ENCODE measurements at regions not wholly inside any gene's neighbourhood (a gene's known extent, or its start where the extent isn't known, plus 50 kb on each side); places are given as distances from the start of the nearest gene placed in this dataset.

- Histone ChIP-seq H3K36me3 (ENCODE audit: control insufficient read depth in 1 of 2, insufficient read depth in 2 of 2, low read length in 2 of 2) (no peaks in the 10 kb centered on the region), H3K9ac (ENCODE audit: low read depth in 1 of 2, low read length in 2 of 2) (no peak overlapping the region), H3K4me3 (ENCODE audit: low read depth in 1 of 2, low read length in 2 of 2) (no peak overlapping the region), H3K27ac (ENCODE audit: low read depth, low read length) (no peak overlapping the region), H3K9me3 (ENCODE audit: control insufficient read depth in 1 of 2, low read length in 2 of 2) (no peaks in the 10 kb centered on the region), H3K27me3 (ENCODE audit: control insufficient read depth in 1 of 2, insufficient read depth in 2 of 2, low read length in 2 of 2) (no peaks in the 10 kb centered on the region), H3K4me1 (ENCODE audit: control insufficient read depth in 1 of 2, insufficient read depth in 2 of 2, low read length in 2 of 2) (peaks cover 4 to 22% of the 10 kb centered on the region in 2 donors)
Measured at GRCh38 chr16:85396879-85397871, 215.9 kb upstream of the GSE1 start.

DNA sequence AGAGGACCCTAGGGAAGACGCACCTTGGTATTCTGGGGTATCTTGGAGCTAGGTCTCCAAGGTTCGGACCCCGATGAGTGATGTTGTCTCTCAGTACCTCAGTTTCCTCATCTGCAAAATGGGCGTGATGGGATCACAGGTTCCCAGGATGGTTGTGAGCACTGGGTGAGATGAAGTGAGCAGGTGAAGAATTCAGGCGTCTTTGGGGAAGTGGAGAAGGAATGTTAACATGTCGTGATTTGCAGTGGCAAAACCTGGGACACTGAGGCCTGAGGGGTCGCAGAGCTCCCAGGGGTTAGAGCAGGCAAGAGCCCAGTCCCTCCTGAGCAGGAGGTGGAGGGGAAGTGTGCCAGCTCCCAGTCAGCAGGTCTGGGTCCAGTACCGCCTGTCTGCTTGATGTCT lies 215.1 kb upstream of the GSE1 start:
- Histone ChIP-seq H3K9ac (ENCODE audit: low read depth in 1 of 2, low read length in 2 of 2) (no peak overlapping the region), H3K27ac (ENCODE audit: low read depth, low read length) (no peak overlapping the region), H3K4me1 (ENCODE audit: control insufficient read depth in 1 of 2, insufficient read depth in 2 of 2, low read length in 2 of 2) (peaks cover 4 to 14% of the 10 kb centered on the region in 2 donors), H3K4me3 (ENCODE audit: low read depth in 1 of 2, low read length in 2 of 2) (no peak overlapping the region), H3K9me3 (ENCODE audit: control insufficient read depth in 1 of 2, low read length in 2 of 2) (no peaks in the 10 kb centered on the region), H3K27me3 (ENCODE audit: control insufficient read depth in 1 of 2, insufficient read depth in 2 of 2, low read length in 2 of 2) (no peaks in the 10 kb centered on the region), H3K36me3 (ENCODE audit: control insufficient read depth in 1 of 2, insufficient read depth in 2 of 2, low read length in 2 of 2) (no peaks in the 10 kb centered on the region)

- no peak overlapping the region for H3K27ac ChIP-seq (ENCODE audit: low read depth, low read length)
- H3K27me3 ChIP-seq (ENCODE audit: control insufficient read depth in 1 of 2, insufficient read depth in 2 of 2, low read length in 2 of 2) = no peaks in the 10 kb centered on the region
- H3K9me3 ChIP-seq (ENCODE audit: control insufficient read depth in 1 of 2, low read length in 2 of 2) = no peaks in the 10 kb centered on the region
- H3K9ac ChIP-seq (ENCODE audit: low read depth in 1 of 2, low read length in 2 of 2) = no peak overlapping the region
- H3K4me1 ChIP-seq (ENCODE audit: control insufficient read depth in 1 of 2, insufficient read depth in 2 of 2, low read length in 2 of 2) = peaks cover 4 to 10% of the 10 kb centered on the region in 2 donors
- no peak overlapping the region for H3K4me3 ChIP-seq (ENCODE audit: low read depth in 1 of 2, low read length in 2 of 2)
- H3K36me3 ChIP-seq (ENCODE audit: control insufficient read depth in 1 of 2, insufficient read depth in 2 of 2, low read length in 2 of 2) = no peaks in the 10 kb centered on the region
Measured at GRCh38 chr16:85398688-85399582, 214.2 kb upstream of the GSE1 start.

GRCh38 chr16:85399583-85400284 lies 213.4 kb upstream of the GSE1 start:
- Histone ChIP-seq H3K4me3 (ENCODE audit: low read depth in 1 of 2, low read length in 2 of 2) (no peak overlapping the region), H3K9ac (ENCODE audit: low read depth in 1 of 2, low read length in 2 of 2) (no peak overlapping the region), H3K36me3 (ENCODE audit: control insufficient read depth in 1 of 2, insufficient read depth in 2 of 2, low read length in 2 of 2) (no peaks in the 10 kb centered on the region), H3K9me3 (ENCODE audit: control insufficient read depth in 1 of 2, low read length in 2 of 2) (no peaks in the 10 kb centered on the region), H3K27ac (ENCODE audit: low read depth, low read length) (no peak overlapping the region), H3K27me3 (ENCODE audit: control insufficient read depth in 1 of 2, insufficient read depth in 2 of 2, low read length in 2 of 2) (no peaks in the 10 kb centered on the region), H3K4me1 (ENCODE audit: control insufficient read depth in 1 of 2, insufficient read depth in 2 of 2, low read length in 2 of 2) (peaks cover 4 to 10% of the 10 kb centered on the region in 2 donors)

GRCh38 chr16:85400305-85401205 lies 212.6 kb upstream of the GSE1 start:
- no peak overlapping the region for H3K4me3 ChIP-seq (ENCODE audit: low read depth in 1 of 2, low read length in 2 of 2)
- H3K9ac ChIP-seq (ENCODE audit: low read depth in 1 of 2, low read length in 2 of 2) = no peak overlapping the region
- no peaks in the 10 kb centered on the region for H3K9me3 ChIP-seq (ENCODE audit: control insufficient read depth in 1 of 2, low read length in 2 of 2)
- H3K27me3 ChIP-seq (ENCODE audit: control insufficient read depth in 1 of 2, insufficient read depth in 2 of 2, low read length in 2 of 2) = no peaks in the 10 kb centered on the region
- H3K36me3 ChIP-seq (ENCODE audit: control insufficient read depth in 1 of 2, insufficient read depth in 2 of 2, low read length in 2 of 2) = no peaks in the 10 kb centered on the region
- no peak overlapping the region for H3K27ac ChIP-seq (ENCODE audit: low read depth, low read length)
- H3K4me1 ChIP-seq (ENCODE audit: control insufficient read depth in 1 of 2, insufficient read depth in 2 of 2, low read length in 2 of 2) = peaks cover 0 to 3% of the 10 kb centered on the region in 2 donors

DNA sequence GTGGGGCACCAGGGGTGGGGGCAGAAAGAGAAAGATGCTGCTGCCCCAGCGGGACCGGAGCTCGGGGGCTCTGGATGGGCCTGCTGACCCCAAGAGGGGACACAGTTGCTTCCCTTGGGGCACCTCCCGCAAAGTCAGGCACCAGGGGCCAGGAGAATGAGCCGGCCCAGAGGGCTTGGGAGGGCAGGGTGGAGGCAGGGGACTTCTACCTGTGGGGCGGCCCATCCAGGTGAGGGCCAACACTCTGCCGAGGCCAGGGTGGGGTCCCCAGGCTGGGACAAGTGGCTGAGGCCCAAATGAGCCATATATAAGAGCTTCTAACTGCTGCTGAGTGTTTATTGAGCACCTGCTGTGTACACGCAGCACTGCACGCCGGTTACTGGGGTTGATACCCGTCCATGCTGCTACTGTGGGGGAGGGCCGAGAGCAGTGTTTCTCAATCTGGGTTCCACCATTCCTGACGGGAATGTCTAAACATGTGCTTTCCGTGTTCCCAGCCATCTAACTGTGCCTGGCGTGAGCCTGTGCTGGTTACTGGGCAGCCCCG lies 211.7 kb upstream of the GSE1 start:
- H3K9me3 ChIP-seq (ENCODE audit: control insufficient read depth in 1 of 2, low read length in 2 of 2) = no peaks in the 10 kb centered on the region
- H3K27ac ChIP-seq (ENCODE audit: low read depth, low read length) = no peak overlapping the region
- no peak overlapping the region for H3K4me3 ChIP-seq (ENCODE audit: low read depth in 1 of 2, low read length in 2 of 2)
- H3K9ac ChIP-seq (ENCODE audit: low read depth in 1 of 2, low read length in 2 of 2) = no peak overlapping the region
- no peaks in the 10 kb centered on the region for H3K27me3 ChIP-seq (ENCODE audit: control insufficient read depth in 1 of 2, insufficient read depth in 2 of 2, low read length in 2 of 2)
- no peaks in the 10 kb centered on the region for H3K36me3 ChIP-seq (ENCODE audit: control insufficient read depth in 1 of 2, insufficient read depth in 2 of 2, low read length in 2 of 2)
- H3K4me1 ChIP-seq (ENCODE audit: control insufficient read depth in 1 of 2, insufficient read depth in 2 of 2, low read length in 2 of 2) = no peaks in the 10 kb centered on the region

DNA sequence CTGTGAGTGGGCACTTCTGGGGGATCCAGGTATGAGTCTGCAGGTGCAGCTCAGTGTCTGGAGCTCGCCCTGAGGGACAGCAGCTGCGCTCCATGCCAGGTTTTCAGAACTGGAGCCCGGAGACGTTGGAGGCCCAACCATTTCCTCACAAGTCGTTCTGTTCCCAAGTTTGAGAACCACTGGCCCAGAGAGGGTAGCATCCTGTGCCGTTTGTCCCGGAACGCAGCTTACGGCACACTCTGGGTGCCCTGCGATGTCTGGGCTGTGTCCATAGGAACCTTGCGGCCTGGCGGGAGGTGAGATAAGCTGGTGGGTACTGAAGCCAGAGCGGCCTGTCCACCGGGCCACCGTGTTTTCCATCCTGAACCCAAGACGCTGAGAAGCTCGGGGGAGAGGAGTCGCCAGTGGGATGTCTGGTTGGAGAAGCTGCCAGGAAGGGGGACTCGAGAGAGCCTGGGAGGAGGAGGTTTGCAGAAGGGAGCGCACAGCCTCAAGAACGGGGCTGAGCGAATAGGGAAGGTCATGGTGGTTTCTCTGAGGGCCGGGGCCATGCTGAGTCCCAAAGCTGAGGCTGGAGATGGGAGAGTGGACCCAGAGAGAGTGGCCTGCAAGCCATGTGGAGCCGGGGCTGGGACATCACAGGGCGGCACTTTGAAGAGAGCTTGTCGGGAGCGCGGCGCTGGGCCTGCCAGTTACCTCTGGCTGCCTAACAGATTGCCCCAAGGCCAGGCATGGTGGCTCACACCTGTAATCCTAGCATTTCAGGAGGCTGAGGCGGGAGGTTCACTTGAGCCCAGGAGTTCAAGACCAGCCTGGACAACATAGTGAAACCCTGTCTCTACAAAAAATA lies 211.0 kb upstream of the GSE1 start:
- Histone ChIP-seq H3K9me3 (ENCODE audit: control insufficient read depth in 1 of 2, low read length in 2 of 2) (no peaks in the 10 kb centered on the region), H3K4me3 (ENCODE audit: low read depth in 1 of 2, low read length in 2 of 2) (no peak overlapping the region), H3K4me1 (ENCODE audit: control insufficient read depth in 1 of 2, insufficient read depth in 2 of 2, low read length in 2 of 2) (no peaks in the 10 kb centered on the region), H3K27me3 (ENCODE audit: control insufficient read depth in 1 of 2, insufficient read depth in 2 of 2, low read length in 2 of 2) (no peaks in the 10 kb centered on the region), H3K36me3 (ENCODE audit: control insufficient read depth in 1 of 2, insufficient read depth in 2 of 2, low read length in 2 of 2) (no peaks in the 10 kb centered on the region), H3K9ac (ENCODE audit: low read depth in 1 of 2, low read length in 2 of 2) (no peak overlapping the region), H3K27ac (ENCODE audit: low read depth, low read length) (no peak overlapping the region)

DNA sequence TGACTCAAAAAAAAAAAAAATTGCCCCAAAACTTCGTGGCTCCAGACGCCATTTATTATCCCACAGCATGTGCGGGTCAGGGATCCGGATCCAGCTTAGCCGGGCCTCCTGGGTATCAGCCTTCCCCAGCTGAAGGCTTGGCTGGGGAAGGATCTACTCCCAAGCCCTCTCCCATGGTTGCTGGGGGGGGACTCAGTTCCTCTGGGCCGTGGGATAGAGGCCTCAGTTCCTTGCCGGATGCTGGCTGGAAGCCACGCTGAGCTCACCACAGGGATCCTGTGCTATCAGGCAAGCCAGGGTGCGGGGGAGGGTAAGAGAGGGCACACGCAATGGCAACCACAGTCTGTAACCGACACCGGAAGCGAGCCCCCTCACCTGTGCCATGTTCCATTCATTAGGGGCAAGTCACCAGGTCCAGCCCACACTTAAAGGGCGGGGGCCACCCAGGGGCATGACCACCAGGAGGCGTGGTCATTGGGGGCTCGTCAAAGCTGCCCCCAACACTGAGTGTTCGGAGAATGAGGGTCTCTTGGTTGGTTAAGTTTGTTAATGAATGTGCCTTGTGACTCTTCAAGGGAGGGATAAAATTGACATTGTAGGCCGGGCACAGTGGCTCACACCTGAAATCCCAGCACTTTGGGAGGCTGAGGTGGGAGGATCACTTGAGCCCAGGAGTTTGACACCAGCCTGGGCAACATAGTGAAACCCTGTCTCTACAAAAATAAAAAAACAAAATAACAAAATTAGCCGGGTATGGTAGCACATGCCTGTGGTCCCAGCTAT lies 210.0 kb upstream of the GSE1 start:
- H3K9me3 ChIP-seq (ENCODE audit: control insufficient read depth in 1 of 2, low read length in 2 of 2) = no peaks in the 10 kb centered on the region
- H3K27me3 ChIP-seq (ENCODE audit: control insufficient read depth in 1 of 2, insufficient read depth in 2 of 2, low read length in 2 of 2) = no peaks in the 10 kb centered on the region

More for the DNA sequence above, 210.0 kb upstream of the GSE1 start:
- Histone ChIP-seq H3K27ac (ENCODE audit: low read depth, low read length) (no peak overlapping the region), H3K36me3 (ENCODE audit: control insufficient read depth in 1 of 2, insufficient read depth in 2 of 2, low read length in 2 of 2) (no peaks in the 10 kb centered on the region), H3K4me1 (ENCODE audit: control insufficient read depth in 1 of 2, insufficient read depth in 2 of 2, low read length in 2 of 2) (no peaks in the 10 kb centered on the region), H3K4me3 (ENCODE audit: low read depth in 1 of 2, low read length in 2 of 2) (no peak overlapping the region), H3K9ac (ENCODE audit: low read depth in 1 of 2, low read length in 2 of 2) (no peak overlapping the region)

Measured in duodenal mucosa (tissue), 2 donors.